T-helper 2 cell treated with Interferon-gamma antibody and Interleukin-4, amounts not matched to agents 100 ng/mL and 5 ng/mL, for 36 hours (primary cell): ENCODE measurements at regions not wholly inside any gene's neighbourhood (a gene's known extent, or its start where the extent isn't known, plus 50 kb on each side); places are given as distances from the start of the nearest gene placed in this dataset.
"Not testable (repeated sequence)": the region's sequence is repeated elsewhere in the genome, so short reads cannot be mapped to it uniquely, and the experiment has no call there.

Source experiments
- intact Hi-C: fragments of 100-400 bp; cut with micrococcal nuclease; formaldehyde crosslinking; loops from one replicate; pipeline ENCODE4 v1.15.1; 2023

DNA sequence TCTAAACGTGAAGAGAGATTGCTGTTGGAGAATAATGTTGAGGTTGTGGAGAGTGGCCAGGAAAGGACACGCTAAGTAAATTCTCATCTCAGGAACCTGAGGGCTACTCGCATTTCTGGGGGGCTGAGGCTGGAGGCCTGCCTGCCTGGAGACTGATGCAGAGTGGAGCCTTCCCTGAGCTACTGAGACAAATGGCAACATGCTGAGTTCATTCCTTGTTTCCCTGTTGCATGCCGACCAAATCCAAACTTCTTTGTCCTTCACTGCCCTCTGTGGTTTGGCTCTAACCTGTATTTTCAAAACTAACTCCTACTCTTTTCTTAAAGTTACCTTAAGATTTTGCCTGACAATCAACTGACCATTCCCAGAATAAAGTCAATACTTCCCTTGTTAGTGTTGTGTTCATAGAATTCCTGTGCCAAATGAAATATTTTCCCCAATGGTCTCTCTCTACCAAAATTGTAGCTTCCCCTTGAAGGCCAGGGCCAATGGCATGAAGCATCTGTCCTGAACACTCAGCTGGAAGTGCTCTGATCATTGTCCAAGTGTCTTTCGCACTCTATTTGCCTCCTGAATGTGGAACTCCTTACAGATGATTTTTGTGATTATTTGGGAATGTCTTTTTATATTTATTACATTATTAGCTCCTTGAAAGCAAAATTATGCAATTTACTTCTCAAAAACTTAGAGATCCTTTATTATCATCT lies 1085.6 kb downstream of the SOCS6 start:
- intact Hi-C loops, result no loop called here

DNA sequence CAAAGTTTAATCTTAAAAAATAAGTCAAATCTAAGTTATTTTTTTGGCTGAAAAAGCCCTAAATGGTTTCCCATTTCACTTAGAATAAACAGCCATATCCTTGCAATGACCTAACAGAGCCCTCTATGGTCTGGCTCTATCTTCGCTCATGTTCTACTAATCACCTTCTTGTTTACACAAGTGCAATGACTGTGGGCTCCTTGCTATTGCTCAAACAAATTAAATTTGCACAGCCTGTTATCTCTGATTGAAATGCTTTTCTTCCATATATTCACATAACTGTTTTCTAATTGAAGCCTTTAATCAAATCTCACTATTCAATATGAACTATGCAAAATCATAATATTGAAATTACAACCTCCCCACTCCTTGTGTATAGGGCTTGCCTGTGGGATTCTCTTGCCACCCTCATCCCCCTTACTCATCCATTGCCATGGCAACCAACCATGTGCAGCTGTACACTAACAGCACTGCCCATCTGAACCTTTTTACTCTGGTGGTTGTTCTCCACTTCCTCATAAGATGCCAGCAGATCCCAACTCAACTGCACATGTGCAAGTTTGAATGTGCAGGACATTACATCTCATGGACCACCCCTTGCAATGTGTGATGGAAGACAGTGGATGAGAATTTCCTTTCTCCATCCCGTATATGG lies 1083.2 kb downstream of the SOCS6 start:
- intact Hi-C loops, result no loop called here

DNA sequence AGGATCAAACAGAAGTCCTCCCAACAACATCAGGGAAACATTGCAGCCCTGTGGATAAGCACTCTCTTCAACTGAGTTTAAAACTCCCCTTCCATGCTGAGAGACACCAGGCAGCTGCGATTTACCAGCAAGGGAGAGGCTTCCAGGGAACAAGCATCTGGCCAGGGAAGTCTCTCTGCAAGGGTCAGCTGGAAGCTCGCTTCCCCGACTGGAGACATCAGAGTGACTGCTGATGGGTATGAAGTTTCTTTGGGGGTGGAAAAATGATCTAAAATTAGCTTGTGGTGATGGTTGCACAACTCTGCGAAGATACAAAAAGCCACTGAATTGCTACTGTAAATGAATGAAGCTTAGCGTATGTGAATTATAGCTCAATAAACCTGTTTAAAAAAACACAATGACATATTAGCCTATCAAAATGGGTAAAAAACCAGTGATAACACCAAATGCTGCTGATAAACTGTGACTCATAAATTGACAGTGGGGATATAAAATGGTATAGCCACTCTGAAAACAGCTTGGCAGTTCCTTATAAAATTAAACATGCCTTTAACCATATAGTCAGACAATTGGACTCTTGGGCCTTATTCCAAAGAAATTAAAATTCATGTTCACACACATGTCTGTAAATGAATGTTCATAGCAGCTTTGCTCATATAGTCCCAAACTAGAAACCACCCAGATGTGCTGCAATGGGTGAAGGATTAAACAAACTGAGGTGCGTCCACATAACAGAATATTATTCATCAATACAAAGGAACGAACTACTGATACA lies 1082.0 kb downstream of the SOCS6 start:
- intact Hi-C loops, result no loop called here

DNA sequence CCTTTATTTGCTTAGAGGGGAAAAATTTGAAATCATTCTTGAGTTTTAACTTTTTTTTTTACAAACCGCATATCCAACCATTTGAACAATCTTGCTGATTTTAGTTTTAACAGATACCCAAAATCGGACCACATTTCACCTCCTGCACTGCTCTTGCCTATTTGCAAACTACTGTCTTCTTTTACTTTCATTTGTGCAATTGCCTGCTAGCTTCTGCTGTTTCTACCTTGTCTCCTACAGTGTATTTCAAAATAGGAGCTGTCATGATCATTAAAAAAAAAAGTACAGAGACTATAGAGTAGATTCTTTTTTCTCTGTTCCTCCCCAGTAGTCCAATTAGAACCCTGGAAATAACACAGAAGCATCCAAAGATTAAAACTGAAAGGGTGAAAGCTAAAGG lies 1081.2 kb downstream of the SOCS6 start:
- intact Hi-C loops, result no loop called here

DNA sequence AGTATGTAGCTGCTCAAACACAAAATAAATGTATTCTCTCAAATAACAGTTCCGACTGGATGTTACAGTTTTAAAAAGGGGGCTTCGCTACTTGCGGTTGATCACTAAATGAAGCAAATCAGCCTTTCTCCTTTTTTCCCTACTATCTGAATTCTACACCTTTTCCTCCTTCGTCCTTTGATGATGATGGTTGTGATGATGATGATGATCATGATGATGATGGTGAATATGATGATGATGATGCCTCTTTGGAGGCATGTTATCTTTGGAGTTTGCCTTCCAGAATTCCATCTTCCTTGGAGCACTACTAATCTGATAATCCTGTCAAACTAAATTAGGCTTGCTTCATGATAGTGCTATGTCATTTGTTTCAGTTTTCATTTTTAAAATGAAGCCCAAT lies 1073.3 kb downstream of the SOCS6 start:
- intact Hi-C loops, result no loop called here

DNA sequence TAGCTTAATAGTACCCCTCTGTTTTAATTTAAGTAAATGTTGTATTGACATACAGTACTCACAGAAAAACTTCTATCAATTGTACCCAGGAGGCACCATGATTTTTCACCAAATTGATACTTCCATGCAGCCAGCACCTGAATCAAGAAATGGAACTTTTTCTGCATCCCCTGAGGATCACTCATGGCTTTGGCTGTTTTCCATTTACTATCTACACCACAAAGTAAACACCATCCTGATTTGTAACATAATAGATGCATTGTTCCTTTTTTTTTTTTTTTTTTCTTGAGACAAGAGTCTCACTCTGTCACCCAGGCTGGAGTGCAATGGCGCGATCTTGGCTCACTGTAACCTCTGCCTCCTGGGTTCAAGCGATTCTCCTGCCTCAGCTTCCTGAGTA lies 1066.8 kb downstream of the SOCS6 start:
- intact Hi-C loops, result not testable (repeated sequence)

DNA sequence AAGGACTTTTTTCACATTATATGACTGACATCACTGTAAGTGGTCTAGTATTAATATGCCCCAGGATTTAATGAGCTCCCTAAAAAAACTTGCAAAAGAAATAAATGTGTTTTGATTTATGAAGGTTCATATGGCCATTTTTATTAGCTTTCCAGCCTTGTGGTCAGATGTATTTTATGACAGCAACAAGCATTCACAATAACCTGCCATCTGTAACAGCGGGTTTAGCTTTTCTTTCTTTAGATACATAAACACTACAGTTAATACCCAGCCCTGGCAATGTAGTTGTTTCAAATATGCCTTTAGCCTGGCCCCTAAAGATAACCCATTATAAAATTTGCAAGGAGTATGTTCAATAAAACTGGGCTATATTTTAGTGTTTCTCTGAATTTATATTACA lies 1063.8 kb downstream of the SOCS6 start:
- intact Hi-C loops, result no loop called here

DNA sequence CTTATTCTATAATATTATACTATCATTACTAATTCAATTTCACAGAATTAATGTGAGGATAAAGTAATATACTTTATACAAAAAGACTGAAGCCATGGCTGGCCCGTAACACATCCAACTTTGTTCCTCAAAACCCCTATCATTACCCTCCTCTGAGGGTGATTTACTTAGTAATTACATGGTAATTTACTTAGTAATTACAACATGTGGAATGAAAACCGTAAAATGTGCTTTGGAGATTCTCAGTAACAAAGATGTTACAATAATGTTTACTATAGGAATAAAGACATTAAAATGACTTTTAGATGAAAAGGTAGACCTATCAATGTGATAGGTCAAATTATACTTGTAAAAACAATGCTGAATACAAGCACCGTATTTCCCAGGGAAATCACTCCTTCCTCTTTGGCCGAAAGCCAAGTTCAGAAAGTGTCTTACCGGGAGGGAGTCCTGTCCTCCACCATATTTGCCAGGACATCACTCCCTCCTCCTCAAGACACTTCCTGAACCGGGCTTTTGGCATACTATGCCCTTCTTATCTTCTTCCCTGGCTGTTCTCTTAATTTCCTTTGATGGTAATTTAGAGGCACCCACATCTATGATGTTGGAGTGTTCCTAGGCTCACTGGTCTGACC lies 1047.8 kb downstream of the SOCS6 start:
- intact Hi-C loops, result no loop called here

DNA sequence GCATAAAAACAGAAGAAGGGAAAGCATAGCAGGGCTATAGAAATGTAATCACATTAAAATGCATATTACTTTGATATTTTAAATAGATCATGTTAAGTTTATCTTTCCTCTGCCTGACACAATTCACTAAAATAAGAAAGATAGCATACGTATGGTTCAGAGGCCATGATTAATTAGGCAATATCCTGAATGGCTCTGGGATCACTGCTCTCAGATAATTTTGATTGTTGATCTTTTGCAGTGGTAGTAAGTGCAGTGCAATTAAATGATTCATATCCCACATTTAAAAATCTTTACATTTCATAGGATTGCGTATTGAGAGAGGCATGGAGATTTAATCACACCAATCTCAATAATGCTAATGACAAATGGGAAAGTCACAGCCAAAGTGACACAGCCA lies 1040.7 kb downstream of the SOCS6 start:
- intact Hi-C loops, result no loop called here

DNA sequence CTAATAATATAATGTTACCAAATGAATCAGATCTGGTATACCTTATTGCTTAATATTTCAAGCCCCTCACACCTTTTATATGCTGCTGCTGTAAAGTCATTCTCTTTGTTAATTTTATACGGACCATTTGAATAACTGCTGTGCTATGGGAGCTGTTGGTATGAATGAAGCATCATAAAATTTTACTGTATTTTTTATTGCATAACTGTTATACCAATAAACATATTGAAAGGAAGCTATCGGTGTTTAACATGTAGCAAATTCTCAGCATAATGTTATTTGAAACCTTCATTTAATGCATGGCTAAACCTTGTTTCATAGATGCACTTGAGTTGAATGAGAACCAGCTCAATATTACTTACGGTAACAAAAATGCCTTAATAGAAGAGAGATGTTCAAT lies 1040.3 kb downstream of the SOCS6 start:
- intact Hi-C loops, result no loop called here

DNA sequence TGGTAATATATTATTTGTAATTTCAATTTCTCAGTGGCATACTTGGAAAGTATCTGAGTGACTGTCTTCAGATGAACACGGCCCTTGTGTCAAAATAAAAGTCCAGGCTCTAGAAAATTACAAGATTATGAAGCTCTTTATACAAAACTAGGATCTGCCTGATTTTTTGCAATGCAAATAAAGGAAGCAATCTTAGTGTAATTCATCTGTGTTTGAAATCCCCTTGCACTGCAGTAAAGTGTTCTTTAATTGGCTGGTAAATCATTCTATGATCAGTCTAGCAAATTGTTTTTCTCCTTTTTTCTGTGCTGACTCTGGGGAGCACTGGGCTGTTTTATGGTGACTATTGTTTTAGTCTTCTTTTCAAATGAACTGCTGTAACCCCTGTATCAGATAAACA lies 1039.0 kb downstream of the SOCS6 start:
- intact Hi-C loops, result no loop called here

DNA sequence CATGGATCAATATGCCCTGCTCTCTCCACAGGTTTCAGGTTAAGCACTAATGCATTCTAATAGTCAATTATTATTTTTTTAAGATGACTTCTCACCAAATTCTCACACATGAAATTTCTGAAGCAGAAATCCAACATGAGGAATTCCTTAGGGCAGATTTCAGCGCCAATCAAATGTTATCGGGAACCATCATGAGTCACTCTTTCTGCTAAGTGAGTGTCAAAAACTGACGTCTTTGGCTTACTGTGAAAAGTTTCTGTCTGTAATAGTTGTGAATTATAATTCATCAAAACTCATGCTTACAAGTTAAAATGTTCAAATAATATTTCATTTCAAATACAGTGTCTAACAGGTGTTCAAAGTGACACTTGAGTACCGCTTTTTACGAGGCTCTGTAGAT lies 1038.6 kb downstream of the SOCS6 start:
- intact Hi-C loops, result no loop called here

DNA sequence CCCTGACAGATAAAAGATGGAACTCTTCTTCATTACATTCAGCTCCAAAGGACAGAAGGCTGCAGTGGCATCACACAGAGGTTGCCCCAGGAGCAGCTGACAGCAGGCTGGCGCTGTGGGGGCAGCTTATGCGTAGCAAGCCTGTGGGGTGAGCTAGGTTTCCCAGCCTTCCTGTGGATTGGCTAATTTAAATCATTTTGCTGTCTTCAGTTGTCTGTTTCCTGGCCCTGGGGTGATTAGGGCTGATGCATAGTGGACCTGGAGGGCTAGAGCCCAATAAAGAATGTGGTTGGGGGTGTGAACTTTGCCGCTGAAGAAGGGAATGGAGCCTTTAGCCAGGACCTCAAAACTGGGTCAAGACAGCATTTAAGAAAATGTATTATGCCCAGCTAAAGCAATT lies 1038.0 kb downstream of the SOCS6 start:
- intact Hi-C loops, result no loop called here

DNA sequence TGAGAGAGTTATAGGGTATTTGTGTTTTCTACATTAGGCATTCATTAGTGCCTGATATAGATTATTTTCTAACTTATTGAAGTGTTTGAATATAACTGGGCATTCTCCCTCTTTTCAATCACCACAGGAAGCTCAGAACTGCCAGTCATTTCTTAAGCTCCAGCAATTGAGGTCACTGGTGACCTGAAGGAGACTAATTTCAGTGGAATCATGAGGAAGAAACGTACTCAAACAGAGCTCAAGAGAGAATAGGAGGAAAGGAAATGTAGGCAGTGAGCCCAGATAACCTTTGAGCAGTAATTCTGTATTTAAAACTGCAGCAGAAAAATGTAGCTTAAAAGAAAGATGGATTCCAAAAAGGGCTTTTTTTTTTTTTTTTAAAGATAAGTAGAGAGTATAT lies 1035.5 kb downstream of the SOCS6 start:
- intact Hi-C loops, result no loop called here

DNA sequence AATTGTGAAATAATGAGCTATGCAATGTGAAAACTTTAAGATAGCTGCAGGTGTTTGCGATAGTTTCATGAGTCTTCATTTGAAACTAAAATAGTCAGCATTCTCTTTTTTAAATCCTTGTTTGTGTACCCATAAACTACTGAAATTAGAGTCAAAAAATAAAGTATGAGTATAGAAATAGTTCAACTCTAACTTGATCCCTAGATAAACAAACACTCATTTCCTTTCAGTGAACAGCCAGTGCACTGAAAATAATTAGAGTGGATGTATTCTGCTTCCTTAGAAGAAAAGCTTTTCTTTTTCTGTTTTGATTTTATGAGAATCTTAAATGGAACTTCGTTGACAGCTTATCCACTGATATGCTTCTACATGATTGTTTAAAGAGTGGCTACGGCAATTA lies 1033.4 kb downstream of the SOCS6 start:
- intact Hi-C loops, result no loop called here

DNA sequence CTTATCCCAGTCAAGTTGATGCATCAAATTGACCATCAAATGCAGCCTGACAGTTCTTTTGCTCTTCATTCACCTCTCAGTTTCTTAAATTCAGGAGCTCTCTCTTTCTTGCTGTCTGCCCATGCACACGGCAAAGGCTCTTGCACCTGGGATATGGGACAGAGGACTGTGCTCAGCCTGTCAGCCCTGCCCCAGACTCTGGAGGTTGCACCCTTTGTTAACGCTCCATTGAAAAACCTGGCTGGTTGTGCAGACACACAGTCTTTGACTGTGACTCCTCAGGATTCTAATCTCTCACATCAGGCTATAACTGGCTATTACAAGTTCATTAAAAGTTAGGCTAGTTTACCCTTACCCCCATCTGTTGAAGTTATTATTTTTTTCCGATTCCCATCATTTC lies 1032.5 kb downstream of the SOCS6 start:
- intact Hi-C loops, result no loop called here

DNA sequence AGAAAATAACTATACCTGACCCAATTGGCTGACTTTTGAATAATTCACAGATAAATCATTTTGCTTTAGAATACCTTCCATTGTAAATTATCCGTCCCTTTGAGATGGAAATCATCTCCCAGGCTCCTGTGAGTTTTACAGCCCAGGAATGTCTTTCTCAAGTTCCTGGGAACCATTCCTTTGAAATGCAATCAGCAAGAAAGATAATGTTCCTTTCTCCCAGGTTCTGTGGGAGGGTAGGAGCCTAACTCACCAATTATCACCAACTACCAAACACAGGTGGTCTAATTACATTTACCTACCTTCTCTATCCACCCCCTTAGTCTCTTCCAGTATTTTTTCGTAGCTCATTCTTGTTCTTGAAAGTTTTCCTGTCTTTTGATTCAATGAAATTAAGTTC lies 1016.0 kb downstream of the SOCS6 start:
- intact Hi-C loops, result no loop called here

DNA sequence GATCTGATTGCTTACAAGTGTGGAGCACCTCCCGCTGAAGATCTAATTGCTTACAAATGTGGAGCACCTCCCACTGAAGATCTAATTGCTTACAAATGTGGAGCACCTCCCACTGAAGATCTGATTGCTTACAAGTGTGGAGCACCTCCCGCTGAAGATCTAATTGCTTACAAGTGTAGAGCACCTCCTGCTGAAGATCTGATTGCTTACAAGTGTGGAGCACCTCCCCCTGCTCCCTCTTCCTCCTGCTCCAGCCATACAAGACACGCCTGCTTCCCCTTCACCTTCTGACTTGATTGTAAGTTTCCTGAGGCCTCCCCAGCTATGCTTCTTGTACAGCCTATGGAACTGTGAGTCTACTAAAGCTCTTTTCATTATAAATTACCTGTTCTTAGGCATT lies 1014.9 kb downstream of the SOCS6 start:
- intact Hi-C loops, result not testable (repeated sequence)

DNA sequence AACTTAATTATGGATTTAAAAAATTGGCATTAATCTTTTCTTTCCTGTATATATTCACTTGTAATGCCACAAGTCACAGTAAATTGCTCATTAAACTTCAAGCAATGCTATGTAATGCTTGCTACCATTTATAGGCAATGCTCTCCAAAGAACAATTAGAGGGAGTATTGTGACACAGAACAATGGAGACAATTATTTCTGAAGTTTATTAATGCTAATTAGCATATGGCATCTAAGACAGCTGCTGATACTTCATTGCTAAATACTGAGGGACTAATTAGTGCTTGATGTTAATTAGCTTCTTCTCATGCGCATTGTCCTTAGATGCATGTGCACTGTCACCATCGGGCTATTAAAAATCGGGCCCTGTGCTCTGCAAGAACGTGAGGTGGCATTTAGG lies 1012.8 kb downstream of the SOCS6 start:
- intact Hi-C loops, result no loop called here

DNA sequence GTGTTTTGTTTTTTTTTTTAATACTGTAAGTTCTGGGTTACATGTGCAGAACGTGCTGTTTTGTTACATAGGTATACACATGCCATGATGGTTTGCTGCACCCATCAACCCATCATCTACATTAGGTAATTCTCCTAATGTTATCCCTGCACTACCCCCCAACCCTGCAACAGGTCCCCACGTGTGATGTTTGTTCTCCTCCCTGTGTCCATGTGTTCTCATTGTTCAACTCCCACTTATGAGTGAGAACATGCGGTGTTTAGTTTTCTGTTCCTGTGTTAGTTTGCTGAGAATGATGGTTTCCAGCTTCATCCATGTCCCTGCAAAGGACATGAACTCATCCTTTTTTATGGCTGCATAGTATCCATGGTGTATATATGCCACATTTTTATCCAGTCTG lies 1005.4 kb downstream of the SOCS6 start:
- intact Hi-C loops, result not testable (repeated sequence)

DNA sequence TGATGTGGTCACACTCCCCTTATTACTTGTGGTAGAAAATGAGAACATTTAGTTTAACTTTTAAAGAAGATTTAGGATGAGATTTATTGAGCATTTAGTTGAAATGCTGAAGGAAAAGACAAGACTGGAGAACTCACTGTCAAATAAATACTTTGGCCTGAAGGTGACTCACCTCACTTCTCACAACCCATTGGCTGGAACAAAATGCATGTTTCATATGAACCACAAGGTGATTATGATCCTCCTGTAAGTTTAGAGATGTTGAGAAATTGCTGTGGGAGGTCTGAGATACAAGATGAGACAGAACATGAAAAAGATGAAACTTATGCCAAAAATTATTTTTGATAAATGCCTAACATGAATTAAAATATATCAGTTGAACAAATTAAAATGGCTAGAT lies 1004.5 kb downstream of the SOCS6 start:
- intact Hi-C loops, result no loop called here

DNA sequence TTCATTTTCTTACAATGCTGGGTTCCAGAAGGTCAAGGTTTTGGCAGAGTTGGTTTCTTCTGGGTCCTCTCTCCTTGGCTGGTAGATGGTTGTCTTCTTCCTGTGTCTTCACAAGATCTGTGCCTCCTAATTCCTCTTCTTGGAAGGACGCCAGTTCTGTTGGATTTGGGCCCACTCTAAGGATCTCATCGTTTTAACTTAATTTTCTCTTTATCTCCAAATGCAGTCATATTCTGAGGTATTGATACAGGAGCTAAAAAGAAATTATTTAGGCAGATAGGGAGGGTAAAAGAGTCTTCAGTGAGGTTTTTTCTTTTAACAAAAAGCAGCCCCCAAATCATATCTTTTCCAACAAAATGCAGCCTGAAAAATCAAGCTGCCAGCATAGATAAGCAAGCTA lies 998.4 kb downstream of the SOCS6 start:
- intact Hi-C loops, result no loop called here
